H1 (cell line): ENCODE measurements at regions not wholly inside any gene's neighbourhood (a gene's known extent, or its start where the extent isn't known, plus 50 kb on each side); places are given as distances from the start of the nearest gene placed in this dataset.

Source experiments
- CREB1 ChIP-seq: IDR thresholded peaks from 2 replicates; pipeline ENCODE4 v1.6.1; 2012; ENCODE audit warnings: inconsistent platforms
- MAFK ChIP-seq: IDR thresholded peaks from 2 replicates; pipeline ENCODE4 v1.6.1; 2012; ENCODE audit warnings: low read depth, mild to moderate bottlenecking, improper control_type of control experiment, low read length
- POLR2AphosphoS5 ChIP-seq: IDR thresholded peaks from 2 replicates; pipeline ENCODE4 v1.6.1; 2011; ENCODE audit warnings: low read depth, low read length
- RAD21 ChIP-seq, 2 experiments: IDR thresholded peaks in 1 of 2; conservative IDR thresholded peaks in 1 of 2; 2 replicates each; pipeline ENCODE4 v1.6.1; 2011; ENCODE audit warnings: low read depth in 2 of 2, low read length in 2 of 2, improper control_type of control experiment in 1 of 2, inconsistent platforms in 1 of 2, mild to moderate bottlenecking in 1 of 2, moderate library complexity in 1 of 2
- RBBP5 ChIP-seq: IDR thresholded peaks from 2 replicates; pipeline ENCODE4 v1.7.1; 2012; ENCODE audit warnings: low read depth, mild to moderate bottlenecking, inconsistent platforms, low read length, moderate library complexity, borderline replicate concordance
- TCF12 ChIP-seq: IDR thresholded peaks from 2 replicates; pipeline ENCODE4 v1.6.1; 2011; ENCODE audit warnings: low read depth, mild to moderate bottlenecking, low read length
- YY1 ChIP-seq: IDR thresholded peaks from 2 replicates; pipeline ENCODE4 v1.6.1; 2011; ENCODE audit warnings: low read depth, mild to moderate bottlenecking, low read length

- TF ChIP-seq RAD21 (IDR thresholded peaks at IDR 0.05 in 1 of 2, conservative IDR thresholded peaks at IDR 0.05 in 1 of 2; ENCODE audit: low read depth in 2 of 2, low read length in 2 of 2) (no peak), POLR2AphosphoS5 (no peak), MAFK (no peak), RBBP5 (no peak), YY1 (no peak), CREB1 (no peak), TCF12 (no peak)
Observed at GRCh38 chr10:129394518-129395328, 72.3 kb upstream of the MGMT start (continued).
